Medulla oblongata (tissue), 1 donor: ENCODE measurements at regions not wholly inside any gene's neighbourhood (a gene's known extent, or its start where the extent isn't known, plus 50 kb on each side); places are given as distances from the start of the nearest gene placed in this dataset.

ENCODE experiments used
- DNase-seq: peaks from one replicate; pipeline ENCODE4 v3.0.0-alpha.2; 2015; ENCODE audit errors: extremely low spot score

DNA sequence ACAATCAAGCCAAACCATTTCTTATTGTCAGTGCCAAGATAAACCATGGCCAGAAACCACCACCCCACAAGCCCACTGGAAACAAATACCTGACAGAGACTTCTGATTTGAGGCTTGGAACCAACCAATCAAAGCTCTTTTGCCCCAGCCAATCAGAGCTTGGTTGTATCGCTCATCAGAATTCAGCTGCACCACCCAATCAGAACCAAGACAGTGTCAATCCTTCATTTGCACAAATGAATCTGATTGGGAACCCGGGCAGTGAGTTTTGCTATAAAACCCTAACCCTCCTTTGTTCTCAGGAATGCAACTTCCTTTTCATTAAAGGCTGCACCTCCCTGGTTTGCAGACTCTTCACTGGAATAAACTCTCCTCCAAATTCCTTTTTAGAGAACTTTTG, 87.4 kb downstream of the ELAPOR2 start:
- no peak for DNase-seq

DNA sequence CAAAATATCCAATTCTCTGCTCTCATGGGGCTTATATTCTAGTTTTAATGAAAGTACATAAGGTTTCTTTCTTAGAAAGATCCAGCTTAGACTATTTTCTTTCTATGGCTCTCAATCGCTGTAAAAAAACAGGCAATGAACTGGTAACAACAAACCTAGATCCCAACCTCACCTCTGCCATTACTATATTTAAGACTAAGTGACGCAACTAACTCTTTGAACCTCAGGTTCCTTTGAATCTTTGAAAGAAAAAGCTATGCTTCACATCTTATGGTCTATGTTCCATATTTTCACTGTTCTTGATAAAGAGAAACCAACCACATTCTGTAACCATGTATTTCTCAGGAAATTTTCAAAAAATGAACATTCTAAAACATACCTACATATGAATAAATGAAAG, 88.5 kb downstream of the ELAPOR2 start:
- DNase-seq: no peak

DNA sequence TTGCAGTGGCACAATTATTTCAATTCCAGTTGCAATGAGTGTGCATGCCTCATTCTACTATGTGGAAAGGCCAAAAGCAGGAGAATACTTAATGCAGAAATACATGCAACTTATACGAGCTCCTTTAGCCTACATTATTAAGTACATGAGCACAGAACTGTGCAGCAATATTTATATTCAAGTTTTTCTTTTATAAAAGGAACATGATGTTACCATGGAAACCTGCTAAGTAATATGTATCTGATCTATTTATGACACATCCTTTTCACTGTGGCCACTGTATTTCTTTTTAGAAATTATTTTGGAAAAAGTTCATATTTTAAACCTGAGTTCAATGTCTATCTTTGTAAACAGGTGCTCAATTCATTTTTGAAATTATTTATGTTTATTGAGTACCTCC, 88.9 kb downstream of the ELAPOR2 start:
- DNase-seq: no peak

DNA sequence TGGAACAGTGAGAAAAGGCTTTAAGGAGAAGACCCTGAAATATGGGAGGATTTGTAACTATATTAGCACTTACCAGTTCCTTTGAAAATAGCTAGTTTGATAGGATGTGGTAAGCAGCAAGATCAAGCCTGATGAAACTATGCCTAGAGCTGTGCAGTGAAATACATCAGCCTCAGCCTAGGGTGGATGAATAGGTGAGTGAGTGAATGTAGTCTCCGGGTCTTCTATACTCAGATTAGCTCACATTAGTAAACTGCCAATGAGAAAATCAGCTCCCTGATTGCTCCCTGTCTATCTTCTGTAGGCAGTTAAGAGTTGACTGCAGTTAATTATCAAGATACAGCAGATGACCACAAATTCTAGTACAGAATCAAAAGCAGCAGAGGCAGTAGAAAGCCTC, 89.6 kb downstream of the ELAPOR2 start:
- DNase-seq: no peak

DNA sequence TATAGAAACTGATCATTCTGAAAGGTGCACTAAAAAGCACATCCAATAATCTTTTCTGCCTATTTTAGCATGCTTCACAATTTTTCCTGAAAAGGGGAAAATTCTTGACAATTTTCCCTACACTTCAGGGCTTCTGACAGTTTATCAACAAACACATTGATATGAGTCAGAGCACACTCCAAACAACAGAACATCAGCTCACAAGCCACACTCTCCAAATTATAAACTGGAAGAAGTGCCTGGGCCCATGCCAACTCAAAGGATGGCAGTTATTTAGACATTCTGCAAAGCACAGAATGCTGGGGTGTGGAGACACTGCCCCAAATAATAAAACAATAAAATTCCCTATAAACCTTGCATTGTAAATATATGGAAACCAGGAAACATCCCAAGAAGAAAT, 90.8 kb downstream of the ELAPOR2 start:
- DNase-seq: no peak

DNA sequence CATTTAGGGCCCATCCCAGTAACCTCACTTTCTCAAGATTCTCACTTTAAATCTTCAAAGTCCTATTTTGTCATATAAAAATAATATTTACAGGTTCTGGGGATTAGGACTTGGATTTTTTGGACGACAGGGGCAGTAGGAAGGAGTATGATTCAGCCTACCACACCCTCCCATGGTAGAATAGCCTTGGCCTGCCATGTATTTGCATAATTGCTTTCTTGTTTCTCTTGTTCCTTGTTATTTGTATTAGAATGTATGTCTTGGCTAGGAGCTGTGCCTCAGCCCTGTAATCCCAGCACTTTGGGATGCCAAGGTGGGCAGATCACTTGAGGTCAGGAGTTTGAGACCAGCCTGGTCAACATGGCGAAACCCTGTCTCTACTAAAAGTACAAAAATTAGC, 92.5 kb downstream of the ELAPOR2 start:
- no peak for DNase-seq

DNA sequence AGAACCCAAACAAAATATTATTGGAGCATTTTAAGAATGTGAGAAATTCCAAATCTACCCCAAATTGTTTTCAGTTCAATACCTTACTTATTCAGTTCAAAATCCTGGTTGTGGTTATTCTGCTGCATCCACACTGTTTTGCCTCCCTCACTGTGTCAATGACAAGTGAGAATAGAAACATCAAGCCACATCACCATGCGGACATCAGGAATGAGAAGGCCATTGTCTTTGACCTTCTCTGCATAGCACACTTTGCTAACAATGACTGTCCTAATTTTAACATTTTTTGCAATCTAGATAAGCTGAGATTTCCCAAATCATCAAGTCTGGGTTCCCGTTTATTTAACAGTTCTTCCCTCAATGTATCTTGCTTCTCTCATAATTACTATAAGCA, 93.7 kb downstream of the ELAPOR2 start:
- DNase-seq: peak; percentile 78

DNA sequence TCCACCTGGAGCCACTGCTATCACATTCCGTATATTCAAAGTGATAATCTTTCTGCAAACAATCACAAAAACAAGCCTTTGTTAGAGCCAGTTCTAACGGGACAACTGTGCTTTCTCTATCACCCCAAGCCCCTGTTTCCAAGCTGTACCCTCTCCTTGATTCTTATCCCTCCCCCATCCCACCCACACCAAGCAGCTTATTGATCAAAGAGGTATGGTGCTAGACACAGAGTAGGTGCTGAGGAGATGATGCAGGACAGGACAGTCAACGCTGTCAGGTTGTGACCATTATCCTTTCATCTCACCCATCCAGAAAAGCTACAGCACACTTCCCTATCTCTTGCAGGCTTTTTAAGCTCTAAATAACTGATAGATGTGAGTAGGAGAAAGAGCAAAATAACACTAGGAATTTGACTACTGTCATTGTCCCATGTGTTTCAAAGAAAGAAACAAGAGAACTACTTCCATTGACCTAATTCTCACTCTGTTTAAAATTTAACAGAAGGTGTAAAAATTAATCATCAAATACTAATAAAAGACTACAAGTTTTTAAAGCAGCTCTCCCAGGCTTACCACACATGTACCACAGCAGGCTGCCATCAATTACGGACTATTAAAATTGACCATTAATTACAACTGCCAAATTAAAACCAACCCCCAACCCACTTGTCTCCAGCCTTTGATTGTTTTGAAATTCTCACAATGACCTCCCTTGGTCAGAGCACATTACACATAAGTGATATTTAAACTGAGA, 94.3 kb downstream of the ELAPOR2 start:
- no peak for DNase-seq

DNA sequence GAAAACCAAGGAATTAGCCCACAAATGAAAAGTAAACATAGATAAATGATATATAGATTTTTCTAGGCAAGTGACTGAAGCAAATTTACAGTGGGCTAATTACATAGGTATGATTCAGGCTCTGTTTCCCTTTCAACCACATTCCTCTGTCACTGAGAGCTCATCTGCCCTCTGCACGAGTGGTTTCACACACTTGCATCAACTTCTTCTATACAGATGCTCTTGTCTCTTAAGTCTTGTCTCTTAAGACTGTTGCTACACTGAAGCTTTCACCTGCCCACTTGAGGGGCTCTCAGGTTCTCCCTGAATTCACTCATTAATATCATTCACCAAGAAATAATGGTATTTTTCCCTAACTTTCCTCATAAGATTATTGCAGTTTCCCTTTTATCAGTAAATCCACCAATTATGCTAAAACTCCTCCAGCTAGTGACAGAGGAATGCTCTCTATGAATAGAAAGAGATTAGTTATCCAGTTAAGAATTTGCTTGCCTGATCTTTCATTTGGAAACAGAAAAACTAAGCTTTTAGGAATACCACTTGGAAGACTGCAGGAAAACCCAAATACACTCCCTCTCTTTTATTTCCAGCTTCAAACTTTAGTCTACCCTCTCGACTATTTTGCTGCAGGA, 95.7 kb downstream of the ELAPOR2 start:
- no peak for DNase-seq

DNA sequence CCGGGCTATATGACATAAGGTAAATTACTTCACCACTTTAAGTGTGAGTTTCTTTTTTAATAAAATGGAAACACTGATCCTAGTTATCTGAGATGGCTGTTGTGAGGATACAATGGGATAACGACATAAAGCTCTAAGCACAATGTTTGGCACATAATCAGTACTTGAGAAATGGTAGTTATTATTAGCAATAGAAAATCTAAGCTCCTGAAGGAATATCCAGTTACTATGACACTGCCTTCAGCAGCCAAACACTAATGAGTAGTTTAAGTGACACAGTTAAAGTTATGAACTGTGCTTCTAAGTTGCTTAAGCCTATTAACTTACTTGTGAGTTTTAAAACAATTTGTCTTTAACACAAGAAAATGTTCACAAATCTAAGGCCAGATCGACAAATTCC, 96.8 kb downstream of the ELAPOR2 start:
- DNase-seq: no peak

DNA sequence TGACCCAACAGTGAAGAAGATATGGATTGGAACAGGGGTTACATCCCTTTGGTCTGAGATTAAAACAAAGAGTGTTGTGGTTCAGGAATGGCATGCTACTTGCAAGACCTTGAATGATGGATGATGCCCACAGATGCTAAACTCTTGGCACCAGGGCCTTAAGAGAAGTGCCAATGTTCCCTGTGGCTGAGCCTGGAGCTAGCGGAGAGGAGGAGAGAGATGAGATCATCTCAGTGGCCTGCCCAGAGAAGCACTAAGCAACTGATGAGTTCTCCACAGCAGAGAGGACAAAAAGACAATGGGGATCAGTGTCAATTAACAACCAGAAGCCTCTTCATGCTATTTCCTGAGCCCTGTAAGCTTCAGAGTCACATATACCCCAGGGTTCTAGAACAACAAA, 97.8 kb downstream of the ELAPOR2 start:
- DNase-seq: peak; percentile 85

DNA sequence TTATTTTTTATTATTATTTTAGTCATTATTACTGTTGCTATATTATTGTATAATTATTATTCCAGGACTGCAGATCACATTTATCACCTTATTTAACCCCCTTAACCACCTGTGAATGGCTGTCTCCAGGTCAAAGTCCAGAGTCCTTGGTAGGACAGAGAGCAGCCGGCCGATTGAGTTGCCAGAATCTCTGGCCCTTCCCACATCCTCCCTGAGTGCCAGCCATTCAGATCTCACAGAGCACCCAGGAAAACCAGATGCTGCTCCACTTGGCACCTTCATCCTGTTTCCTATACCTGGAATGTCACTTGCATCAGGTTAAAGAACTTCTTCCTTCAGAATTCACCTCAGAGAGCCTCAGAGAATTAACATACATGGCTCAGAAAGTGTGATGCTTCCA, 101.1 kb downstream of the ELAPOR2 start:
- no peak for DNase-seq

DNA sequence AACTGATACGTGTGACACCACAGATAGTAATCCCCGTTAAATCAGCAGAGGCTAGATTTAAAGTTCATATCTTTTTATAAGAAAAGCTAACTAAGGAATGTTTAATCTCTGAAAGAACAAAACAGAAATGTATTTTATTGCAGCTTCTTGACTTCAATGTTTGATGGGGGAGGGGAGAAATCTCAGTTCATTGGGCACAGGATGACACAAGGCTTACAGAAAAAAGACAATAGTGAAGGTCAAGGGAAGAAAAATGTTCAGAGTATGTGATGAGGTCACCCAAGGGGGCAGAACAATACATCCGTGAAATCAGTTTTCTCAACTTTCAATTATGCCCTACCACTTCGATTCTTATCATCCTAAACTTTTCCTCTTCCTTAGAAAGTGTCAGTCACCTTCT, 102.9 kb downstream of the ELAPOR2 start:
- no peak for DNase-seq

DNA sequence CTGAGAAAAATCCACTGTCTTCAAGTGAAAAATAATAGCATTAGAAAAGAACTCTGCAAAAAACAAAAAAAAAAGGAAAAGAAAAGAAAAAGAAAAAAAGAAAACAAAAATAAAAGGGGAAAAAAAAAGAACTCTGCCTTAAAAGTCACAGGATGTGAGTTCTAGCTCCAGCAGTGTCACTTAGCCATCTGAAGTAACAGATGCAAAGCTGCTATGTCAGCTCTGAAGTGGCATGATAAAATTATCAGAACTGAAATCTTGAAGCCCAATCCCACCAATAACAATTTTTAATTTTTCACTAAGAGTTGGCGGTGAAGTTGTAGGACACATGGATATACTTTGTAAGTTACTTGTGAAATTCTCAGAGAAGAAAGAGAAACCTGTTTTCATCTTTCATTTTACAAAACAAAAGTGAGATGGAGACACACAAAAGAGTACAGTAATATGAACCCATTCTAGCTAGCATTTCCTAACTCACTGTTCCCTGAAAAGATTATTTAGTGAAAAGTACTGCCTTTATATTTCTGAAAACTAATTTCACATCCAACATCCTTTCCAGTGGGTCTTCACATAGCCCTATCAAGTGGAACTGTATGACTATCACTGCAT, 103.5 kb downstream of the ELAPOR2 start:
- DNase-seq: no peak

DNA sequence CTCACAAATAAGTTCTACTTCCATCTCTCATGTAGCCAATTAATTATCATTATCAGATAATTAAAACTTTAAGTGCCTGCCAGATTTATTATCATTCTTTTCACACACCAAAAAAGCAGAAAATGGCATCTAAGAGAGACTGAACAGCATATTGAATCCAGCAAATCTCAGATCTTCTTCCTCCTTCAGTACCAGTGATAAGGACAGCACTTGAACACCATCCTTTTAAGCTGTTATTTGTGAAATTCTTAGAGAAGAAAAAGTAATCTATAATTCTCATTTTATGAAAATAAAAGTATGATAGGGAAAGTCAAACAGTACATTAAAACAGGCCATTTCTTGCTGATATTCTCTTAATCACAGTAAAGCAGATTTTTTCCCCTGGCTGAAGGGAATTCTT, 104.5 kb downstream of the ELAPOR2 start:
- no peak for DNase-seq

DNA sequence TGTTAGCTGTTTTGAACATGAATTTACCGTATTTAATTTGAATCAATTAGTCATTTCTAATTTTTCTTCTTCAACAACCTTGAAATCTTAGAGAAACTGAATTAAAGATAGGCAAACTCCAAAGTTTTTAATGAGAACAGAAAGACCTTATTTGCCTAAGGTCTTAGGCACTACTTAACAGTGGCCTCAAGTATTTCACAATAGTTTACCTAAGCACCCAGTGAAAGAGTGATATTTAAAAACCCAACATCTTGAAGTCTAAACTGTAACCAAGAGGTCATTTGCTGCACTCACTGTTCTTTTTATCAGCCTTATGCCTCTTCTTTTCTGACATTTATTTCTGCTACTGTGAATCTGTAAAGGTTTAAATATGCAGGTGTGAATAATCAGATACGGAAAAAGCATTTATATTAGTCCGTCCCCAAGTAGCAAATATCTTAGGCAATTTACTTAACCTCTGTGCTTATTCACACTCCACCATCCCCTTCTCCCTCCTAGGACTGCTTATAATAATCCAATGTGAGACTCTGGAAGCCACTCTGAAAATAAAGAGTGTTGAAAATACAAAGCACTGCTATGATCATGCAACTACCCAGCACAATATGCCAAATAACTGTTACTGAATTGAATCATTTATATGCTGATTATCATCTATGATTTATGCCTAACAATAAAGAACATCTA, 105.7 kb downstream of the ELAPOR2 start:
- no peak for DNase-seq

DNA sequence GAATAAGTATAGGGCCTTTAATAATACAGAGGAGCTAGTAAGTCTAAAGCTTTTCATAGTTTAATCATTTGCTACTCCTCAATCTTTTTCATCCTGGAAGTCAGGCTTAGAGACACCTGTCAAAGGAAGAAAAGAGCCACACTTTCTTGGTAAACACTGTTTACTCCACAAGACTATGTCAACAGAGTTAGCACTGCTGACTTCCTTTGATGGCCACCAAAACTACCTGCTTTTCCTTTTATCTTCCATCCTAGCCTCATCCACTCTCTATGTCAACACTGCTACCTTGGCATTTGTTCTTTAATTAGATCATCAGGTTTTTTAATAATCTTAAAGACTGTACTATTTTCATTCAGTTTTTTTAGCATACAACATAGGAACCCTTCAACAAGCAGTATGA, 106.2 kb downstream of the ELAPOR2 start:
- no peak for DNase-seq

DNA sequence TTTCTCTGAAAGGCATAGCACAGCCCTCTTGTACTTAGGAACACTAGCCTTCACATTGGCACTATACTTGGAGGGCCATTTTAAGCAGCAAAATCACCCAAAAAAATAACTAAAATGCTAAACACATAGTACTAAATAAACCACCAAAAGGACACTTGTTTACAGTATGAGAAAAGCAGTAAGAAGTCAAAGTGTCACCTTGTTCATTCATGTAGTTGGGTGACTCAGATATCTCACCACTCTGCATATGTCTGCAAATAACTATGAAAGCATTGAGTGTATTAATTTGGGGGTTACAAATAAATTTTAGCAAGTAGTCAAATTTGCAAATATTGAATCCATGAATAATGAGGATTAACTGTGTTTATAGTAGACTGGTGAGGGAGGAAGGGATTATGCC, 107.6 kb downstream of the ELAPOR2 start:
- no peak for DNase-seq

DNA sequence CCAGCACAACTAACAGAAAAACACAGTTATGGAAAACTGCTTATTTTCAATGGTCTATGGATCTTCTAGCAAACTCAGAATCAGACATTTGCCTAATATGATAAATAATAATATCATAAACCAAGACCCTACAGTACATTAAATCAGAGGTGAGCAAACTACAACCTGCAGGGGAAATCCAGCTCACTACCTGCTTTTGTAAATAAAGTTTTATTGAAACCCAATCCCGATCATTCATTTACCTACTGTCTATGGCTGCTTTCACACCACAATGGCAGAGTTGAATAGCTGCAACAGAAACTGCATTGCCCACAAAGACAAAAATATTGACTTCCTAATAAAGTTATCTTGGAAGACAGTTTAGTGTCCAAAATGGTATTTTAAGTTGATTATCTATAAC, 108.5 kb downstream of the ELAPOR2 start:
- no peak for DNase-seq

DNA sequence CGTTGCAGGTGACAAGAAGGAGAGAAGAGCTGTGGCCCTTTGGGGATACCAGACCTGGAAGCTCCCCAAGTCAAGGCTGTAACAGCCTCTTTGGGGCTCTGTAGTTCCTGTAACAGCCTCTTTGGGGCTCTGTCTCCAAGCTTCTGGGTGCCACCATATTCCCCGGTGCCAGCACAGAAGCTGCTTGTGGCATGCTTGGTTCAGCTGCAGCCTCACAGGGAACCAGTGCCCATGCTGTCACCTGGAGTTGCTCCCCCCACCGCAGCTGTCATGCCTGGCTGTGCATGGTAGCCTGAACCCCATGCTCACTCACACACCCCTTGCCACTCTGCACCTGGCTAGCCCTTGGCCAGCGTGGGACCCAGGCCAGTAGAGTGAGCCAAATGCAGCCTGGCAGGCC, 109.1 kb downstream of the ELAPOR2 start:
- DNase-seq: no peak

DNA sequence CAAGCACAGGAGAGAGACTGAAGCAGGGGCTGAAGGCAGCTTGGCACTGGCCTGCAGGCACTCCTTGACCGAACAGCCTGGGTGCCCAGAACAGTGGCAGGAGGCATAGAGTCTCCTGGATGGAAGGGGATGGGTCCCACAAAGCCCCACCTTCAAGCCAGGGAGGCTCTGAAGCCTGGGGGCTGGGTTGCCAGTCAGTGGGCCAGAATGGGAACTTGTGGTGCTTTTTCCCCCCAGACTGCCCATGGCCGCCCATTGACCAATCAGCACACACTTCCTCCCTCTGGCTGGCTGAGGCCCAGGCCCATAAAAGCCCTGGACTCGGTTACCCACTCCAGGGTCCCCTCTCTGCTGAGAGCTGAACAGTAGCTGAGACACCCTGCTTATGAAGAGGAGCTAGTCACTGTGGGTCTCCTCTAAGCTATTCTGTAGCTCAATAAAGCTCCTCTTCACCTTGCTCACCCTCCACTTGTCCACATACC, 109.6 kb downstream of the ELAPOR2 start:
- no peak for DNase-seq

DNA sequence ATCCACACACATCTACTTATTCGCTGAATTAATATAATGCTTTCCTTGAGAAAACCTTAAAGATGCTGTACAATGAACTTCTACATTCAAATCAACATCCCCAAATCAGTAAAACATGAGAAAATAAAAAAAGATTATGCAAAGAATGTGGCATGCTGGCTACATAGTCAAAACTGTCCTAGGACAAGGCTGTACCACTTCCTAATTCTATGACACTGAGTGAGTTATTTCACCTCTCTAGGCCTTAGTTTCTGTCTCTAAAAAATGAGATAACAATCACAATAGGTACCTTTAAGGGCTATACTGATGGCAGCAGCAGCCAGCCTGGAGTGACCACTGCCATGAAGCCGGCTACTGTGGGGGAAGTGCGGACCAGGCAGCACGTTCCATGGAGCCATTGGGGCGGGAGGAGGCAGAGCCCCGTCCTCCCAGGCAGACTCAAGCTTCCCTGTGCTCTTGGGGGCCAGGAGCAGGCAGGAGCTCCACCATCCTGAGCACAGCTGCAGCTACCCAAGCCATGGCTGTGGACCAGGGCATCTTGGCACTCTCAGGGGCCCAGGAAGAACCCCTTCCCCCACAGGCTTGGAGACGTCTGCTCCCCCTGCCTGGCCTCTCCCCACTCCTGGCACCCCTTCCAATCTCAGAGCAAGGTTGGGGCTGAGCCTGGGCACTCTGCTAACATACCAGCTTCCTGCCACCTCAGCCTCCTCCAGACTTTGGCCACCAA, 110.2 kb downstream of the ELAPOR2 start:
- no peak for DNase-seq
